LNCaP clone FGC (cell line): ENCODE measurements at regions not wholly inside any gene's neighbourhood (a gene's known extent, or its start where the extent isn't known, plus 50 kb on each side); places are given as distances from the start of the nearest gene placed in this dataset.
"Not testable (repeated sequence)": the region's sequence is repeated elsewhere in the genome, so short reads cannot be mapped to it uniquely, and the experiment has no call there.

ENCODE experiments used
- DNase-seq: peaks from one replicate; pipeline ENCODE4 v3.0.0-alpha.2; 2011; ENCODE audit warnings: low read depth
- H3K4me3 ChIP-seq: 2 replicates; pipeline ENCODE4 v1.5.1; 2011; ENCODE audit warnings: mild to moderate bottlenecking, low read depth, low read length, control low read depth
- TF ChIP-seq, protein P1 (sequence below): IDR thresholded peaks from 2 replicates; pipeline ENCODE4 v1.5.1; 2012; ENCODE audit warnings: mild to moderate bottlenecking; ENCODE audit not compliant: control insufficient read depth, insufficient read depth; ENCODE audit errors: extremely low read depth

DNA sequence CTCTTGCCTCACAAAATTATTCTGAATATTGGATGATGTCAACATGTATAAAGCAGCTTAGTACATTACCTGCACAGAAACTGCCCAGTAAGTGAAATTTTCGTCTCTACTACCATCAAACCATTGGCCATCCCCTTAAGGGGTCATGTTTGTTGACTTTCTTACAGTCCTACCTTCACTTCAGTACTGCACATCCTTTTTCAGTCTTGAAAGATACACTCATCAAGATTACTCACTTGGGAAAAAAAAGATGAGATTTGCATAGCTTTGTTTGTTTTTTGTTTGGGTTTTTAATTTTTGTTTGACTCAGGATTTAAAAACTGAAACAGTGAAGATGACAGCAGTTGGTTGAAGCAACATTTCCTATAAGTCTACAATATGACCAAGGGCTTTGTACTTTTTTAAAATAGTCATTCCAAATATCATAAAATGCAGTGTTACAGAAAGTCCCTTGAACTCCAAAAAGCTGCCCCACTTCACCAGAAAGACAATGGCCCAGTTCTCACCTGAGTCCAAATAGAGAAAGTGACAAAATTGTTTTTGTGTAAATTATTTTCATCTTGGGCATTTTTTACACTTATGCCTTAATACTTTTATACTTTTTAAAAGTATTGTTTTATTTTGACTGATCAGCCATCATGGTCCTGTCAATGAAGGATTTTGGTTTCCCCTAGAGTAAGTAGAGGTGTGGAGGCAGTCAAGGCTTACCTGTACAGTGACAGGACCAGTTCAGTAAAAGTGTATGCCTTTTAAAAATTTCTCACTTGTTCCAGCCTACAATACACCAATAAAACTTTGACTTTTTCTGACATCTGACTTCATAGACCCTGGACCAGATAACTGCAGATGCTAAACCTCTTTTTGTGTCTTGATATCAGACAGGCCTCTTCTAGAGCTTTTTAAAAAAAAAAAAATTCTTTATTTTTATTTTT lies 59.7 kb upstream of the EDA2R start:
- no peak for DNase-seq
- H3K4me3 ChIP-seq, result no peak overlapping the region
- TF ChIP-seq, protein P1, sequence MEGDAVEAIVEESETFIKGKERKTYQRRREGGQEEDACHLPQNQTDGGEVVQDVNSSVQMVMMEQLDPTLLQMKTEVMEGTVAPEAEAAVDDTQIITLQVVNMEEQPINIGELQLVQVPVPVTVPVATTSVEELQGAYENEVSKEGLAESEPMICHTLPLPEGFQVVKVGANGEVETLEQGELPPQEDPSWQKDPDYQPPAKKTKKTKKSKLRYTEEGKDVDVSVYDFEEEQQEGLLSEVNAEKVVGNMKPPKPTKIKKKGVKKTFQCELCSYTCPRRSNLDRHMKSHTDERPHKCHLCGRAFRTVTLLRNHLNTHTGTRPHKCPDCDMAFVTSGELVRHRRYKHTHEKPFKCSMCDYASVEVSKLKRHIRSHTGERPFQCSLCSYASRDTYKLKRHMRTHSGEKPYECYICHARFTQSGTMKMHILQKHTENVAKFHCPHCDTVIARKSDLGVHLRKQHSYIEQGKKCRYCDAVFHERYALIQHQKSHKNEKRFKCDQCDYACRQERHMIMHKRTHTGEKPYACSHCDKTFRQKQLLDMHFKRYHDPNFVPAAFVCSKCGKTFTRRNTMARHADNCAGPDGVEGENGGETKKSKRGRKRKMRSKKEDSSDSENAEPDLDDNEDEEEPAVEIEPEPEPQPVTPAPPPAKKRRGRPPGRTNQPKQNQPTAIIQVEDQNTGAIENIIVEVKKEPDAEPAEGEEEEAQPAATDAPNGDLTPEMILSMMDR, result no peak

DNA sequence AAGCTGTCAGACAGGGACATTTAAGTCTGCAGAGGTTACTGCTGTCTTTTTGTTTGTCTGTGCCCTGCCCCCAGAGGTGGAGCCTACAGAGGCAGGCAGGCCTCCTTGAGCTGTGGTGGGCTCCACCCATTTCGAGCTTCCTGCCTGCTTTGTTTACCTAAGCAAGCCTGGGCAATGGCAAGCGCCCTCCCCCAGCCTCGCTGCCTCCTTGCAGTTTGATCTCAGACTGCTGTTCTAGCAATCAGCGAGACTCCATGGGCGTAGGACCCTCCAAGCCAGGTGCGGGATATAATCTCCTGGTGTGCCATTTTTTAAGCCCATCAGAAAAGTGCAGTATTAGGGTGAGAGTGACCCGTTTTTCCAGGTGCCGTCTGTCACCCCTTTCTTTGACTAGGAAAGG lies 53.6 kb upstream of the EDA2R start:
- DNase-seq, H3K4me3 ChIP-seq: not testable (repeated sequence)
